ENCODE measurements at regions not wholly inside any gene's neighbourhood (a gene's known extent, or its start where the extent isn't known, plus 50 kb on each side); places are given as distances from the start of the nearest gene placed in this dataset.

DNA sequence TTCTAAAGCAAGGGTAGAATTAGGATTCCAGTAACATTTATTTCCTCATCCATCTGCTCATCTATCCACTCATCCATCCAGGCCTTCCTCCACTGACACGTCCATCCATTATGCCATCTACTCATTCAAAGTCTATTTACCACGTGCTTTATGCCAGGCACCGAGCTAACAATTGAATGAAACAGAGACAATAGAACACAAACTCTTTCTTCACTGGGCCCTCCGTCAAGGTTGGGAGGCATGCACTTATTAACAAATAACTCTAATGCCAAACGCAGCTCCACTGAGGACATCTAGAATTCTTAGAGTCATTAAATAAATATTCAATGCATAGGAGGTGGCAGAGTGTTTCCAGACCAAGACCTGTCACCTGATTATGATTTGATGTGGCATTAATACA, 262.7 kb downstream of the CYRIA start:
- TF ChIP-seq, protein P1, sequence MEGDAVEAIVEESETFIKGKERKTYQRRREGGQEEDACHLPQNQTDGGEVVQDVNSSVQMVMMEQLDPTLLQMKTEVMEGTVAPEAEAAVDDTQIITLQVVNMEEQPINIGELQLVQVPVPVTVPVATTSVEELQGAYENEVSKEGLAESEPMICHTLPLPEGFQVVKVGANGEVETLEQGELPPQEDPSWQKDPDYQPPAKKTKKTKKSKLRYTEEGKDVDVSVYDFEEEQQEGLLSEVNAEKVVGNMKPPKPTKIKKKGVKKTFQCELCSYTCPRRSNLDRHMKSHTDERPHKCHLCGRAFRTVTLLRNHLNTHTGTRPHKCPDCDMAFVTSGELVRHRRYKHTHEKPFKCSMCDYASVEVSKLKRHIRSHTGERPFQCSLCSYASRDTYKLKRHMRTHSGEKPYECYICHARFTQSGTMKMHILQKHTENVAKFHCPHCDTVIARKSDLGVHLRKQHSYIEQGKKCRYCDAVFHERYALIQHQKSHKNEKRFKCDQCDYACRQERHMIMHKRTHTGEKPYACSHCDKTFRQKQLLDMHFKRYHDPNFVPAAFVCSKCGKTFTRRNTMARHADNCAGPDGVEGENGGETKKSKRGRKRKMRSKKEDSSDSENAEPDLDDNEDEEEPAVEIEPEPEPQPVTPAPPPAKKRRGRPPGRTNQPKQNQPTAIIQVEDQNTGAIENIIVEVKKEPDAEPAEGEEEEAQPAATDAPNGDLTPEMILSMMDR (IDR thresholded peaks at IDR 0.05), result no peak
- TF ChIP-seq POLR2A (IDR thresholded peaks at IDR 0.05), result no peak
